ENCODE measurements at regions not wholly inside any gene's neighbourhood (a gene's known extent, or its start where the extent isn't known, plus 50 kb on each side); places are given as distances from the start of the nearest gene placed in this dataset.

GRCh38 chr12:116401565-116401964 is 124.1 kb upstream of the MED13L start:
- DNase-seq (ENCODE audit: low spot score): no peak

GRCh38 chr12:116402163-116402939 is 124.9 kb upstream of the MED13L start:
- DNase-seq (ENCODE audit: low spot score): no peak

GRCh38 chr12:116403546-116403945 is 126.1 kb upstream of the MED13L start:
- DNase-seq (ENCODE audit: low spot score): no peak

GRCh38 chr12:116404247-116404646 is 126.8 kb upstream of the MED13L start:
- DNase-seq (ENCODE audit: low spot score): no peak

GRCh38 chr12:116404913-116405611 is 127.6 kb upstream of the MED13L start:
- no peak for DNase-seq (ENCODE audit: low spot score)

DNA sequence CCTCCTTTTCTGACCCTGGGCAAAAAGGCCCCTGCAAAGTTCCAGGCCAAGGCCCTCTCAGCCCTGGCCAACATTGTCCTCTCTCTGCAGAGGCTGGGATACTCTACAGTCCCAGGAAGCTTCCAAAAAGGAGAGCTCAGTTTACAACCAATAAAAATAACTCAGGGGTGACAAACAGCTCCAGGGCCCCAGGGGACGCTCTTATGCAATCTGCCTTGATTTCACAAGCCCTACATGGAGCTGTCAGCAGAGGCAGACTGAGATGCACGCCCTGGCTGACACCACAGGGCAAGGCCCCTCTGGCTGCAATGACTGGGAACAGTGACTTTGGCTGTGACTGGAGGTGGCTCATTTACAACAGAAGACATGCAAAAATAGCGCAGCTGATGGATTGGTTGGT is 129.0 kb upstream of the MED13L start:
- no peak for DNase-seq (ENCODE audit: low spot score)

GRCh38 chr12:116408489-116409250 is 131.2 kb upstream of the MED13L start:
- no peak for DNase-seq (ENCODE audit: low spot score)

DNA sequence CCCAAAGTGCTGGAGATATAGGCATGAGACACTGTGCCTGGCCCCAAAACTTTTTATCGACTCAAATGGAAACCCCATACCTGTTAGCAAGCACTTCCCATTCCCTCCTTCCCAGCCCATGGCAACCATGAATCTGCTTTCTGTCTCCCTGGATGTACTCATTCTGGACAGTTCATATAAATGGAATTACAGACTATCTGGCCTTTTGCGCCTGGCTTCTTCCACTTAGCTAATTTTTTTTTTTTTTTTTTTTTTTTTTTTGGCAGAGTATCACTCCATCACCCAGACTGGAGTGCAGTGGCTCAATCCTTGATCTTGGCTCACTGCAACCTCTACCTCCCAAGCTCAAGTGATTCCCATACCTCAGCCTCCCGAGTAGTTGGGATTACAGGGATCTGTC is 134.5 kb upstream of the MED13L start:
- DNase-seq (ENCODE audit: low spot score): no peak

DNA sequence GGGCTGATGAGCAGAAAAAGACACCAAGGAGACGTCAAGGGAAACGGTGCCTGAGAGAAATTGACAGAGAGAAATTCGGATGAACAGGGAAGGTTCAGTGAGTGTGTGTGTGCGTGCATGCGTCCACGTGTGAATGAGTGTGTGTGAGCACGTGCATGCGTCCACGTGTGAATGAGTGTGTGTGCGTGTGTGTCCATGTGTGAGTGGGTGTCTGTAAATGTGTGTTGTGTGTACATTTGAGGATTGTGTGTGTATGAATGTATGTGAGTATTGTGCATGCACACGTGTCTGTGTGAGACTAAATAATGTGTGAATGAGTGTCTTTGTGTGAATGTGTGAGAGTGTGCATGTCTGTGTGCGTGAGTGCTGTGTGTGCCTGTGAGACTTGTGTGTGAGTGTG is 137.4 kb upstream of the MED13L start:
- no peak for DNase-seq (ENCODE audit: low spot score)

DNA sequence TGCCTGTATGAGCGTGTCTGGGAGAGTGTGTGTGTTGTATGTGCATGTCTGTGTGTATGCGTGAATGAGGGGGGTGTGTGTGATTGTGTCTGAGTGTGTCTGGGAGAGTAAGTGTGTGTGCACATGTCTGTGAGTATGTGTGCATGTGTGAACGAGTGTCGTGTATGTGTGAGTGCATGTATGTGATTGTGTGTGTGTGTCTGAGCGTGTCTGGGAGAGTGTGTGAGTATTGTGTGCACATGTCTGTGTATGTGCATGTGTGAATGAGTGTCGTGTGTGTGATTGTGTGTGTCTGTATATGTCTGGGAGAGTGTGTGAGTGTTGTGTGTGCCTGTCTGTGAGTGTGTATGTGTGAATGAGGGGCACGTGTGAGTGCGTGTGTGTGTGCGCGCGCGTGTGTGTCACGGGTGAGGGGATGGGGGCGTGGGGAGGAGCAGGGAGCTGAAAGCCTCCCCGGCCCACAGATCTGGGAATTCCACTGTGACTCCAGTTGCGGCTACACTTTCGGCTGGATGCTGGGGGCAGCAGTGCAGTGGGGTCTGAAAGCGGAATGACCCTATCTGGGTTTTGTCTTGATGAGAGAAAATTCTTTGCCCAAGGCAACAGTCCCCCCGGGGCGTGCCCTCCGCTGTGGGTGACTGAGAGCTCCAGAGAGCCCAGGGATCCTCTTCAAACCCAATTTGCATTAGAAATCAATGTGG is 138.1 kb upstream of the MED13L start:
- no peak for DNase-seq (ENCODE audit: low spot score)

GRCh38 chr12:116416166-116416565 is 138.7 kb upstream of the MED13L start:
- DNase-seq (ENCODE audit: low spot score): no peak

GRCh38 chr12:116418551-116418950 is 140.6 kb upstream of the MAP1LC3B2 start:
- no peak for DNase-seq (ENCODE audit: low spot score)

DNA sequence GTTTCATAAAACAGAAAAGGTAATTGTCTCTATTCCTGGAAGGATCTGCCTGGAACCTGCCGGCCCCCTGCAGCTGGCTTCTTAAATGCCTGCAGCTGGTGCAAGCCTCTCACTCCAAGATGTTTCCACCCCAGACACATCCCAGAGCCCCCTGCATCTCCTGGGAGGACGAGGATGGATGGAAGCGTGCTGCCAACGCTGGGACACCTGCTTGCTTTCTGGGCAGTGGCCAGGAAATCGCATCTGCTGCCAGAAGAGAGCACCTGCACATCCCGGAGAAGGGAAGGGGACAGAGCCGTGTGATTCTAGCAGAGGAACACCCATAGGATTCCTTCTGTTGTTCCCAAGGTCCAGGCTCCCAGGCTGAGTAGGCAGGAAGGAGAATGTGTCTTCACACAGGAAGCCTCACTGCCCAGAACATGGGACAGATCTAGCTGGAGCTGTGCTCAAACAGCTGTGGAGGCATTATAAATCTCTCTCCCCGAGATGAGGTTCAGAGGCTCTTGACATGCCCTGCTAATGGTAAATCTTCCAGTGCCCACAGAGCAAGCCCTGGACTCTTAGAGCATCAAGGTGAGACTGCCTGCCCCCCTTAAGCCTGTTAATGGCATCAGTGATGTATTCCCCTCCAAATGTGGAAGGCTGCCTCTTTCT is 138.8 kb upstream of the MAP1LC3B2 start:
- DNase-seq (ENCODE audit: low spot score): no peak

DNA sequence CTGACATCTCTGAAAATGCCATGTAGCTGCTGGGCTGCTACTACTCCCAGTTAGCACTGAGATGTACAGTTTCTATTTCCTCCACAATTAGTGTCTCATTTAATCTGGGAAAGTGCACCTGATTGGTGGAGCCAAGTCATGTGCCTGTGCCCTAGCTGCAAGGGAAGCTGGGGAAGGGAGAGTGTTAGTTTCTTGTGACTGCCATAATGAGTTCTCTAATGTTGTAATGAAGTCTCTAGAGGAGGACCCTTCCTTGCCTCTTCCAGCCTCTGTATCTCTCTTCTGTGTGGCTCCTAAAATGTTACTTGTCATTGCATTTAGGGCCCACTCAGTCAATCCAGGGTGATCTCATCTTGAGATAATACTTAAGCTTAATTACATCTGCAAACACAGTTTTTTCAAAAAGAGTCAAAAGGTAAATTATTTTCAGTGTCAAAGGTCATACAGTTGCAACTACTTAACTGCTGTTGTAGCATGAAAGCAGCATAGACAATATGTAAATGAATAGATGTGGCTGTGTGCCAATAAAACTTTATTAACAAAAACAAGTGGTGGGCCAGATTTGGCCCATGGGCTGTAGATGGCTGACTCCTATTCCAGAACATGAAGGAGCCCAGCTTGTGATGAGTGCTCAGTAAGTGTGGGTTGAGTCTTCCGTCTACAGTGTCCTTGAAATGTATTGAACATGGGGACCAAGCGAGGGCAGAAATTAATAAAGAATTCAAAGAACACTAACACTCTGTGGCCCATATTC is 137.2 kb upstream of the MAP1LC3B2 start:
- no peak for DNase-seq (ENCODE audit: low spot score)

DNA sequence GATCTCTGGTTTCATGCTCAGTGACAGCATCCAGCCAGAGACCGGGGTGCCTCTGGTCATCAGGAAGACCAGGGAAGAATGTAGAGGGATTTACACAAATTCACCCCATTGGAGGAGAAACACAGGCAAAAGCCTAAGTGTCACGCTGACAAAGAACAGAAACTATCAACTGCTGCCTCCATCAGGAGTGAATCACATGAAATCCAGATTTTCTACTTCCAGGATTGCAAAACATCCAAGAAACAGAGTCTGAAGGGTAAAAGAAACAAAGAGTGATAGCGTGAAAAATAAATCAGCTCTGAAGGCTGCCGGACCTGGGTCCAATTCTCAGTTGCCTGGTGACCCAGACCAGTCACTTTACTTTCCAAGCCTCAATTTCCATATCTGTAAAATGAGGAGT is 136.1 kb upstream of the MAP1LC3B2 start:
- no peak for DNase-seq (ENCODE audit: low spot score)

DNA sequence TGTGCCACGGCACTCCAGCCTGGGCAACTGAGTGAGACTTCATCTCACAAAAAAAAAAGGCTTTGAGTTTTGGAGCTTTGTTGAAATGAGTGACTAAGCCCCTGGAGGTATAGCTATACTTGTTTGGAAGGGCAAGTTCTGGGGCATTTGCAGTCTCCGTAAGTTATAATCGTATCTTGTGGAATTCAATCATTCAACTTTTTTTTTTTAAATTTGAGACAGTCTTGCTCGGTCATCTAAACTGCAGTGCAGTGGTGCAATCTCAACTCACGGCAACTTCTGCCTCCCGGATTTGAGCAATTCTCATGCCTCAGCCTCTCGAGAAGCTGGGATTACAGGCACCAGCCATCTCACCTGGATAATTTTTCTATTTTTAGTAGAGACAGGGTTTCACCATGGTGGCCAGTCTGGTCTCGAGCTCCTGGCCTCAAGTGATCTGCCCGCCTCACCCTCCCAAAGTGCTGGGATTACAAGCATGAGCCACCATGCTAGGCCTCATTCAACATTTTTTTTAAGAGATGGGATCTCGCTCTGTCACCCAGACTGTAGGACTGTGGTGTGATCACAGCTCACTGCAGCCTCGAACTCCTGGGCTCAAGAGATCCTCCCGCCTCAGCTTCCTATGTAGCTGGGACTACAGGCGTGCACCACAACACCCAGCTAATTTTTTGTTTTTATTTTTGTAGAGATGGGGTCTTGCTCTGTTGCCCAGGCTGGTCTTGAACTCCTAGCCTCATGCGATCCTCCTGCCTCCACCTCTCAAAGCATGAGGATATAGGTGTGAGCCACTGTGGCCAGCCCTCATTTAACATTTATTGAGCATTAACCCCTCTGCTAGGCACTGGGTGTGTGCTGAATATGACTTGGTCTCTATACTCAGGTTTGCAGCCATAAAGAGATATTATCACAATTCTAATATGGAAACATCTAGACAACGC is 133.7 kb upstream of the MAP1LC3B2 start:
- DNase-seq (ENCODE audit: low spot score): no peak

- no peak for DNase-seq (ENCODE audit: low spot score)
These were observed 132.6 kb upstream of the MAP1LC3B2 start for GRCh38 chr12:116426391-116427136.

DNA sequence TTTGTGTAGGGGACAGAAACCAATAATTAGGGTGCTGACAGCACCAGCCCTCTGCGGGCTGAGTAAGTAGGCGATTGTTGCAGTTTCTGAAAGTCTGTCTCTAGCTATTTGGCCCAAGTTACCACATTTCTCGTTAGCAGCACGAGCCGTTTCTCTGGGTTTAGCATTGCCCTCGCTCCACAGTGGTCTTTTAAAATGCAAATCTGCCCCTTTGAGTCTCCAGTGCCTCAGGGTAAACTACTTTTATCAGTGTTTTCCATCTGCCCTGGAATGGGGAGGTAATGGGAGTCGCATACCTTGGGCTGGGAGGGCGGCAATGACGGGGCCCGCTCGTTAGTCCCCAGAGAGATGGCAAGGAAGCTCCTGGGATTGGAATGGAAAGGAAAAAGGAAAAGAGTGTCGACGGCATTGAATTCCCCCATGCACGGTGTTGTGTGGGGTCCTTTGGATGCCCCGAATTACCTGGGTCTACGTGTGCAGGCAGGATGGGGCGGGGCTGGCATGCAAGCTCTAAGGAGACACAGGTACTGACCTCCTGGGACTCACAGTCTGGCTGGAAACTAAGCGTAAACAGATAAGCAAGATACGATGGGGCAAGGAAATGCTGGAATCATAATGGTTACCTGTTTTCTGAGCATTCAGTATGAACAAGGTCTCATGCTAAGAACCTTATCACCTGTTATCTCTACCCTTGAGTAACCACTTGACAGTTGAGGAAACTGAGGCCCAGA is 131.8 kb upstream of the MAP1LC3B2 start:
- DNase-seq (ENCODE audit: low spot score): no peak

Measured in HT-29 (cell line).